ENCODE measurements at regions not wholly inside any gene's neighbourhood (a gene's known extent, or its start where the extent isn't known, plus 50 kb on each side); places are given as distances from the start of the nearest gene placed in this dataset.

DNA sequence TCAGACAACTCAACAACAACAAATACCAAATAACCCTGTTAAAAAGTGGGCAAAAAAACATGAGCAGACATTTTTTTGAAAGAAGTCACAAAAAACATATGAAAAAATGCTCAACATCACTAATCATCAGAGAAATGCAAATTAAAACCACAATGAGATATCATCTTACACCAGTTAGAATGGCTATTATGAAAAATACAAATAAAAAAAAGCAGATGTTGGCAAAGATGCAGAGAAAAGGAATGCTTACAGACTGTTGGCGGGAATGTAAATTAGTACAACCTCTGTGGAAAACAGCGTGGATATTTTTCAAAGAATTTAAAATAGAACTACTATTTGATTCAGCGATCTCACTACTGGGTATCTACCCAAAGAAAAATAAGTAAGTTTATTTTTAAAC is 114.0 kb downstream of the SLC38A4 start (continued):
- no peak for TF ChIP-seq NRF1 (IDR thresholded peaks at IDR 0.05; ENCODE audit: low read depth, low read length)

DNA sequence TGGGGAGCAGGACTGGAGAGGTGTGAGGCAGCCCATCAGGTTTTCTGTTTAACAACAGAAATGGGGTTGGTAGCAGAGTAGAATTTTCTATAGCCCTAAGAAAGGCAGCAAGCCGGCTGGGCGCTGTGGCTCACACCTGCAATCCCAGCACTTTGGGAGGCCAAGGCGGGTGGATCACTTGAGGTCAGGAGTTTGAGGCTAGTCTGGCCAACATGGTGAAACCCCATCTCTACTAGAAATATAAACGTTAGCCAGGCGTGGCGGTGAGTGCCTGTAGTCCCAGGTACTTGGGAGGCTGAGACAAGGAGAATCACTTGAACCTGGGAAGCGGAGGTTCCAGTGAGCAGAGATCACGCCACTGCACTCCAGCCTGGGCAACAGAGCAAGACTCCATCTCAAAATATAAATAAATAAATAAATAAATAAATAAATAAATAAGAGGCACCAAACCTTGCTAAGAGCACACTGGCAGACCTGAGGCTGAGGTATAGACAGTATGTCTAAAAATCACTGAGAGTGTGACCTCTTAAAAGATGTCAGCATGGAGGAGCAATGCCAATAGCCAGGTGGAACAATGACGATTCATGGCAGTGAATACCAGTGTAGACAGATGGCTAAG is 115.6 kb downstream of the SLC38A4 start:
- no peaks in the 10 kb centered on the region for H3K9me2 ChIP-seq
- no peaks in the 10 kb centered on the region for H3F3A ChIP-seq (replicated peaks; ENCODE audit: insufficient read depth)
- no peak overlapping the region for H3K4me2 ChIP-seq
- no peaks in the 10 kb centered on the region for H3K9me3 ChIP-seq
- no peak overlapping the region for H2AFZ ChIP-seq (ENCODE audit: low read depth)
- no peak overlapping the region for H3K9ac ChIP-seq
- no peaks in the 10 kb centered on the region for H4K20me1 ChIP-seq (ENCODE audit: insufficient read depth)
- TF ChIP-seq, protein P1, sequence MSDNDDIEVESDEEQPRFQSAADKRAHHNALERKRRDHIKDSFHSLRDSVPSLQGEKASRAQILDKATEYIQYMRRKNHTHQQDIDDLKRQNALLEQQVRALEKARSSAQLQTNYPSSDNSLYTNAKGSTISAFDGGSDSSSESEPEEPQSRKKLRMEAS (IDR thresholded peaks at IDR 0.05; ENCODE audit: low read depth): no peak
- TF ChIP-seq, protein P2, sequence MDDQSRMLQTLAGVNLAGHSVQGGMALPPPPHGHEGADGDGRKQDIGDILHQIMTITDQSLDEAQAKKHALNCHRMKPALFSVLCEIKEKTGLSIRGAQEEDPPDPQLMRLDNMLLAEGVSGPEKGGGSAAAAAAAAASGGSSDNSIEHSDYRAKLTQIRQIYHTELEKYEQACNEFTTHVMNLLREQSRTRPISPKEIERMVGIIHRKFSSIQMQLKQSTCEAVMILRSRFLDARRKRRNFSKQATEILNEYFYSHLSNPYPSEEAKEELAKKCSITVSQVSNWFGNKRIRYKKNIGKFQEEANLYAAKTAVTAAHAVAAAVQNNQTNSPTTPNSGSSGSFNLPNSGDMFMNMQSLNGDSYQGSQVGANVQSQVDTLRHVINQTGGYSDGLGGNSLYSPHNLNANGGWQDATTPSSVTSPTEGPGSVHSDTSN (IDR thresholded peaks at IDR 0.05): no peak
- no peak for TF ChIP-seq YY1 (IDR thresholded peaks at IDR 0.05; ENCODE audit: low read depth)
- TF ChIP-seq FOXM1 (IDR thresholded peaks at IDR 0.05; ENCODE audit: low read depth): no peak
- no peak for TF ChIP-seq RAD21 (IDR thresholded peaks at IDR 0.05; ENCODE audit: low read length)
- no peak for TF ChIP-seq FOXJ3 (CRISPR knock-in tag; IDR thresholded peaks at IDR 0.05)
- no peak for TF ChIP-seq TCF12 (IDR thresholded peaks at IDR 0.05)
- TF ChIP-seq NRF1 (IDR thresholded peaks at IDR 0.05; ENCODE audit: low read depth, low read length): no peak
- no peak for TF ChIP-seq SIN3A (IDR thresholded peaks at IDR 0.05; ENCODE audit: borderline replicate concordance, low read depth, low read length)
- TF ChIP-seq RCOR1 (IDR thresholded peaks at IDR 0.05; ENCODE audit: low read length): no peak
- TF ChIP-seq RFX5 (IDR thresholded peaks at IDR 0.05; ENCODE audit: low read length): no peak
- TF ChIP-seq, protein P3, sequence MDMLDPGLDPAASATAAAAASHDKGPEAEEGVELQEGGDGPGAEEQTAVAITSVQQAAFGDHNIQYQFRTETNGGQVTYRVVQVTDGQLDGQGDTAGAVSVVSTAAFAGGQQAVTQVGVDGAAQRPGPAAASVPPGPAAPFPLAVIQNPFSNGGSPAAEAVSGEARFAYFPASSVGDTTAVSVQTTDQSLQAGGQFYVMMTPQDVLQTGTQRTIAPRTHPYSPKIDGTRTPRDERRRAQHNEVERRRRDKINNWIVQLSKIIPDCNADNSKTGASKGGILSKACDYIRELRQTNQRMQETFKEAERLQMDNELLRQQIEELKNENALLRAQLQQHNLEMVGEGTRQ (IDR thresholded peaks at IDR 0.05; ENCODE audit: borderline replicate concordance, low read depth, low read length): no peak
- no peak for TF ChIP-seq EZH2phosphoT487 (IDR thresholded peaks at IDR 0.05; ENCODE audit: borderline replicate concordance, low read depth)
- no peak for TF ChIP-seq JUND (IDR thresholded peaks at IDR 0.05)
- TF ChIP-seq SMC3 (IDR thresholded peaks at IDR 0.05; ENCODE audit: low read depth, low read length): no peak
- TF ChIP-seq, protein P4, sequence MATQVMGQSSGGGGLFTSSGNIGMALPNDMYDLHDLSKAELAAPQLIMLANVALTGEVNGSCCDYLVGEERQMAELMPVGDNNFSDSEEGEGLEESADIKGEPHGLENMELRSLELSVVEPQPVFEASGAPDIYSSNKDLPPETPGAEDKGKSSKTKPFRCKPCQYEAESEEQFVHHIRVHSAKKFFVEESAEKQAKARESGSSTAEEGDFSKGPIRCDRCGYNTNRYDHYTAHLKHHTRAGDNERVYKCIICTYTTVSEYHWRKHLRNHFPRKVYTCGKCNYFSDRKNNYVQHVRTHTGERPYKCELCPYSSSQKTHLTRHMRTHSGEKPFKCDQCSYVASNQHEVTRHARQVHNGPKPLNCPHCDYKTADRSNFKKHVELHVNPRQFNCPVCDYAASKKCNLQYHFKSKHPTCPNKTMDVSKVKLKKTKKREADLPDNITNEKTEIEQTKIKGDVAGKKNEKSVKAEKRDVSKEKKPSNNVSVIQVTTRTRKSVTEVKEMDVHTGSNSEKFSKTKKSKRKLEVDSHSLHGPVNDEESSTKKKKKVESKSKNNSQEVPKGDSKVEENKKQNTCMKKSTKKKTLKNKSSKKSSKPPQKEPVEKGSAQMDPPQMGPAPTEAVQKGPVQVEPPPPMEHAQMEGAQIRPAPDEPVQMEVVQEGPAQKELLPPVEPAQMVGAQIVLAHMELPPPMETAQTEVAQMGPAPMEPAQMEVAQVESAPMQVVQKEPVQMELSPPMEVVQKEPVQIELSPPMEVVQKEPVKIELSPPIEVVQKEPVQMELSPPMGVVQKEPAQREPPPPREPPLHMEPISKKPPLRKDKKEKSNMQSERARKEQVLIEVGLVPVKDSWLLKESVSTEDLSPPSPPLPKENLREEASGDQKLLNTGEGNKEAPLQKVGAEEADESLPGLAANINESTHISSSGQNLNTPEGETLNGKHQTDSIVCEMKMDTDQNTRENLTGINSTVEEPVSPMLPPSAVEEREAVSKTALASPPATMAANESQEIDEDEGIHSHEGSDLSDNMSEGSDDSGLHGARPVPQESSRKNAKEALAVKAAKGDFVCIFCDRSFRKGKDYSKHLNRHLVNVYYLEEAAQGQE (IDR thresholded peaks at IDR 0.05; ENCODE audit: low read depth, low read length): no peak
- TF ChIP-seq POLR2AphosphoS5 (IDR thresholded peaks at IDR 0.05; ENCODE audit: low read depth, low read length): no peak
- TF ChIP-seq ELF1 (IDR thresholded peaks at IDR 0.05): no peak
- no peak for TF ChIP-seq GATA2 (CRISPR knock-in tag; IDR thresholded peaks at IDR 0.05)
- no peaks in the 10 kb centered on the region for H3K27me3 ChIP-seq (ENCODE audit: insufficient read depth)
- no peak overlapping the region for H3K27ac ChIP-seq (ENCODE audit: low read depth in 2 of 2, low read length in 1 of 2)
- CTCF ChIA-PET: no interaction called here
- no peaks in the 10 kb centered on the region for H3K79me2 ChIP-seq (ENCODE audit: insufficient read depth)
- WGBS (ENCODE audit: low lambda C conversion rate): 58% methylated on average over 9 of the region's 9 CpGs
- no peaks in the 10 kb centered on the region for H3K4me1 ChIP-seq (ENCODE audit: control insufficient read depth in 1 of 2, insufficient read depth in 2 of 2, low read depth in 1 of 2, low read length in 1 of 2)
- DNase-seq: no peak
- H3K4me3 ChIP-seq (ENCODE audit: low read depth in 2 of 2, low read length in 1 of 2): no peak overlapping the region
- POLR2A ChIA-PET: no interaction called here
- no peaks in the 10 kb centered on the region for H3K36me3 ChIP-seq (replicated peaks in 1 of 2; ENCODE audit: control insufficient read depth in 1 of 2, insufficient read depth in 2 of 2, low read length in 1 of 2)
